IPS-15b (cell line): ENCODE measurements at regions not wholly inside any gene's neighbourhood (a gene's known extent, or its start where the extent isn't known, plus 50 kb on each side); places are given as distances from the start of the nearest gene placed in this dataset.
"Not testable (repeated sequence)": the region's sequence is repeated elsewhere in the genome, so short reads cannot be mapped to it uniquely, and the experiment has no call there.

Experiments
- H3K27me3 ChIP-seq: one replicate; pipeline ENCODE4 v1.6.1; 2013; ENCODE audit warnings: low read length; ENCODE audit not compliant: control insufficient read depth, insufficient read depth
- H3K36me3 ChIP-seq: one replicate; pipeline ENCODE4 v1.6.1; 2013; ENCODE audit warnings: low read length; ENCODE audit not compliant: control insufficient read depth, insufficient read depth
- H3K4me1 ChIP-seq: one replicate; pipeline ENCODE4 v1.6.1; 2013; ENCODE audit warnings: mild to moderate bottlenecking, low read length; ENCODE audit not compliant: control insufficient read depth, insufficient read depth
- H3K4me3 ChIP-seq: one replicate; pipeline ENCODE4 v1.5.1; 2013; ENCODE audit warnings: low read depth, low read length
- H3K9ac ChIP-seq: one replicate; pipeline ENCODE4 v1.6.1; 2013; ENCODE audit warnings: low read depth, mild to moderate bottlenecking, low read length
- H3K9me3 ChIP-seq: one replicate; pipeline ENCODE4 v1.6.1; 2013; ENCODE audit warnings: mild to moderate bottlenecking, low read length; ENCODE audit not compliant: control insufficient read depth, insufficient read depth

GRCh38 chr2:236489083-236489482 lies 80.5 kb upstream of the ACKR3 start:
- not testable (repeated sequence) for H3K9me3 ChIP-seq, H3K36me3 ChIP-seq, H3K4me3 ChIP-seq, H3K9ac ChIP-seq, H3K4me1 ChIP-seq, H3K27me3 ChIP-seq

GRCh38 chr2:236489895-236490404 lies 79.7 kb upstream of the ACKR3 start:
- H3K4me3 ChIP-seq: no peak overlapping the region
- H3K9me3 ChIP-seq: no peaks in the 10 kb centered on the region
- no peaks in the 10 kb centered on the region for H3K36me3 ChIP-seq
- no peak overlapping the region for H3K9ac ChIP-seq
- no peaks in the 10 kb centered on the region for H3K27me3 ChIP-seq
- peaks cover 3% of the 10 kb centered on the region for H3K4me1 ChIP-seq

- Histone ChIP-seq H3K27me3 (no peaks in the 10 kb centered on the region), H3K36me3 (no peaks in the 10 kb centered on the region), H3K9me3 (no peaks in the 10 kb centered on the region), H3K4me3 (no peak overlapping the region), H3K4me1 (no peaks in the 10 kb centered on the region), H3K9ac (no peak overlapping the region)
These were observed 73.3 kb upstream of the ACKR3 start for GRCh38 chr2:236496340-236496739.

- no peaks in the 10 kb centered on the region for H3K36me3 ChIP-seq
- no peaks in the 10 kb centered on the region for H3K9me3 ChIP-seq
- H3K4me1 ChIP-seq: no peaks in the 10 kb centered on the region
- H3K27me3 ChIP-seq: no peaks in the 10 kb centered on the region
- H3K9ac ChIP-seq: no peak overlapping the region
- H3K4me3 ChIP-seq: no peak overlapping the region
These were observed 71.3 kb upstream of the ACKR3 start for GRCh38 chr2:236498369-236498768.

GRCh38 chr2:236499691-236500578 lies 69.7 kb upstream of the ACKR3 start:
- Histone ChIP-seq H3K4me1 (no peaks in the 10 kb centered on the region), H3K27me3 (no peaks in the 10 kb centered on the region), H3K9me3 (no peaks in the 10 kb centered on the region), H3K4me3 (no peak overlapping the region), H3K36me3 (no peaks in the 10 kb centered on the region), H3K9ac (no peak overlapping the region)

- no peaks in the 10 kb centered on the region for H3K9me3 ChIP-seq
- no peaks in the 10 kb centered on the region for H3K4me1 ChIP-seq
- H3K27me3 ChIP-seq: no peaks in the 10 kb centered on the region
- H3K9ac ChIP-seq: no peak overlapping the region
- H3K36me3 ChIP-seq: no peaks in the 10 kb centered on the region
- H3K4me3 ChIP-seq: no peak overlapping the region
These were observed 68.6 kb upstream of the ACKR3 start for GRCh38 chr2:236501026-236501425.

- Histone ChIP-seq H3K4me3 (no peak overlapping the region), H3K27me3 (peaks cover 3% of the 10 kb centered on the region), H3K9ac (no peak overlapping the region), H3K36me3 (no peaks in the 10 kb centered on the region), H3K4me1 (no peaks in the 10 kb centered on the region), H3K9me3 (no peaks in the 10 kb centered on the region)
These were observed 68.1 kb upstream of the ACKR3 start for GRCh38 chr2:236501531-236501930.

- H3K36me3 ChIP-seq: no peaks in the 10 kb centered on the region
- no peaks in the 10 kb centered on the region for H3K9me3 ChIP-seq
- H3K4me3 ChIP-seq: no peak overlapping the region
- peaks cover 3% of the 10 kb centered on the region for H3K4me1 ChIP-seq
- H3K27me3 ChIP-seq: peaks cover 11% of the 10 kb centered on the region
- H3K9ac ChIP-seq: no peak overlapping the region
These were observed 66.5 kb upstream of the ACKR3 start for GRCh38 chr2:236503100-236503499.

GRCh38 chr2:236503583-236503982 lies 66.0 kb upstream of the ACKR3 start:
- no peak overlapping the region for H3K9ac ChIP-seq
- peaks cover 16% of the 10 kb centered on the region for H3K27me3 ChIP-seq
- H3K9me3 ChIP-seq: no peaks in the 10 kb centered on the region
- H3K4me3 ChIP-seq: no peak overlapping the region
- no peaks in the 10 kb centered on the region for H3K36me3 ChIP-seq
- H3K4me1 ChIP-seq: peaks cover 3% of the 10 kb centered on the region

- Histone ChIP-seq H3K9ac (no peak overlapping the region), H3K9me3 (no peaks in the 10 kb centered on the region), H3K36me3 (no peaks in the 10 kb centered on the region), H3K4me1 (peaks cover 7% of the 10 kb centered on the region), H3K27me3 (peaks cover 18% of the 10 kb centered on the region), H3K4me3 (no peak overlapping the region)
These were observed 64.6 kb upstream of the ACKR3 start for GRCh38 chr2:236505041-236505440.

GRCh38 chr2:236505648-236506047 lies 64.0 kb upstream of the ACKR3 start:
- peaks cover 9% of the 10 kb centered on the region for H3K4me1 ChIP-seq
- no peak overlapping the region for H3K9ac ChIP-seq
- H3K4me3 ChIP-seq: no peak overlapping the region
- no peaks in the 10 kb centered on the region for H3K36me3 ChIP-seq
- peaks cover 18% of the 10 kb centered on the region for H3K27me3 ChIP-seq
- no peaks in the 10 kb centered on the region for H3K9me3 ChIP-seq

- Histone ChIP-seq H3K36me3 (no peaks in the 10 kb centered on the region), H3K4me1 (peaks cover 9% of the 10 kb centered on the region), H3K27me3 (peaks cover 18% of the 10 kb centered on the region), H3K9ac (no peak overlapping the region), H3K4me3 (peak overlapping the region; percentile 83), H3K9me3 (no peaks in the 10 kb centered on the region)
These were observed 62.1 kb upstream of the ACKR3 start for GRCh38 chr2:236507393-236508085.
